Stimulated activated CD8-positive, alpha-beta memory T cell treated with anti-CD3 and anti-CD28 coated beads, Interleukin-12 subunit alpha, Interleukin-12 subunit beta, amount 100 ng/mL, for 24 hours (primary cell): ENCODE measurements at regions not wholly inside any gene's neighbourhood (a gene's known extent, or its start where the extent isn't known, plus 50 kb on each side); places are given as distances from the start of the nearest gene placed in this dataset.

Source experiments
- DNase-seq: peaks from one replicate; pipeline ENCODE4 v3.0.0-alpha.2; 2020; ENCODE audit errors: extremely low read depth

DNA sequence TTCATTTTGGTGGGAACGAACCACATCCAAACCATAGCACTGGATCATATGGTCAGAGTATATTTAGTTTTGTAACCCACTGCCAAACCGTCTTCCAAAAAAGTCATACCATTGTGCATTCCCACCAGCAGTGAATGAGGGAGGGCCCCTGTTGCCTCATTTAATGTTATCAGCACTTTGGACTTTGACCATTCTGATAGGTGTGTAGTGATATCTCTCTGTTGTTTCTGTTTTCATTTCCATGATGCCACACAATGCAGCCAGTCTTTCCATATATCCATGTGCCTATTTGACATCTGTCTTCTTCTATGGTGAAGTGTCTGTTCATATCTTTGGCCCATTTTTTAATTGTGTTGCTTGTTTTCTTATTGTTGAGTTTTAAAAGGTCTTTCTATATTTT lies 105.0 kb upstream of the PPP2R2D start:
- DNase-seq: no peak

GRCh38 chr10:131797626-131798025 lies 103.2 kb upstream of the PPP2R2D start:
- DNase-seq: no peak

DNA sequence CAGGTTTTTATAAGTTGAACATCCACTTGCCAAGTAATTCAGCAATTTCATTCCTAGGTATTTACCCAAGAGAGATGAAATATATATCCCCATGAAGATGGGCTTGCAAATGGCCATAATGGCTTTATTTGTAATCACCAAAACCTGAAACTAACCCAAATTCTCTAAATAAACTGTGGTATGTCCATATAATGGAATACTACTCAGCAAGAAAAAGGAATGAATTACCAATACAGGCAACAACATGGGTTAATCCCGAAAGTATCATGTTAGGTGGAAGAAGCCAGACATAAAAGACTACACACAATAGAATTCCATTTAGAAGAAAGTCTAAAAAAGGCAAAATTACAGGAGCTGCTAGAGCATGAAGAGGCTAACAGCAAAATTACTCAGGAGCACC lies 101.4 kb upstream of the PPP2R2D start:
- DNase-seq: no peak

DNA sequence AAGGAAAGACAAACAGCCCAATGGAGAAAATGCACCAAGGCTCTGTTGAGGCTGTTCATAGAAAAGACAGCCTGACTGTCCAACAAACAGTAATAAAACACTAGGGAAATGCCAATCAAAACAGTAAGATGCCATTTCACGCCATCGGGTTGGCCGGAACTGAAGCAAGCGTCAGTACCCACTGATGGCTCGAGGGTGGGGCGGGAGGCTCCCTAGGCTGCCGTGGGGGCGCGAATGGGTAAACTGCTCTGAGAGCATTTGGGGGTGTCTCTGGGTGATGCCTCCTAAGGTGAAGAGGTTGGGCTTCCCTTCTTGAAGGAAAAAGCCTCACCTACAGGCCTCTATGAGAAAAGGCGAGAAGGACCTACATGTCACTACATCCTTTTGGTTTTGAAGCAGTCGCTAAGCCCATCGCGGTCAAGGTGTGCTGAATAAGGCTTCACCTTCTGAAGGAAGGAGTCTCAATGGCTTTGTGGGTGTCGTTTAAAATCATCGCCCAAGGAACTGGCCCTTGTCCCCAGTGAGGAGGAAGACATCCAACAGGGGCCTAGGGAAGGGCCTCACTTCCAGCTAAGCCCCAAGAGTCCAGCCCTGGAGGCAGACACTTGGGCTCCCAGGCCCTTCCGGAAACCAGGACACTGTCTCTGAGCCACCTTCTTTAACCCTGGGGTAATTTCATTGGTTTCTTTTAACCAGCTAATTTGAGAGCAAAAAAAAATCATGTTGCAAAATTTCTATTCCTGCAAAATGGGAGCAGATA lies 98.5 kb upstream of the PPP2R2D start:
- DNase-seq: no peak

DNA sequence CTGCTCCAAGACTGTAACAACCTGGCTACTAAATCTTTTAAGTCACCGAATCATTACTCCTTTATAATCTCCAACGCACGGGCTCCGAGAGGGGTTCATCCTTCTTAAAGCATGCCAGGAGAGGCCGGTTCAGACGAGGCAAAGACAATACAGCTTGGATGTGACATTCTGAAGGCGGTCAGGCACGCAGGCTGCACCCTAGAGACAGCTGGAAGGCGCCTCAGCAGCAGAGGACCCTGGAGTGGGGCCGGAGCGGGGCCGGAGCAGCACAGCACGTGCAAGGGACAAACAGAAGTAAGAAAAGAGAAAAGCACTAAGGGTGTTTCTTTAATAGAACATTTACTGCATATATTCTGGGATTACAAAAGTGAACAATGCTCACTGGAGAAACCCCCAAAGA lies 97.8 kb upstream of the PPP2R2D start:
- no peak for DNase-seq

- no peak for DNase-seq
Measured at GRCh38 chr10:131803860-131804425, 96.9 kb upstream of the PPP2R2D start.

- no peak for DNase-seq
Measured at GRCh38 chr10:131804551-131805295, 96.1 kb upstream of the PPP2R2D start.

DNA sequence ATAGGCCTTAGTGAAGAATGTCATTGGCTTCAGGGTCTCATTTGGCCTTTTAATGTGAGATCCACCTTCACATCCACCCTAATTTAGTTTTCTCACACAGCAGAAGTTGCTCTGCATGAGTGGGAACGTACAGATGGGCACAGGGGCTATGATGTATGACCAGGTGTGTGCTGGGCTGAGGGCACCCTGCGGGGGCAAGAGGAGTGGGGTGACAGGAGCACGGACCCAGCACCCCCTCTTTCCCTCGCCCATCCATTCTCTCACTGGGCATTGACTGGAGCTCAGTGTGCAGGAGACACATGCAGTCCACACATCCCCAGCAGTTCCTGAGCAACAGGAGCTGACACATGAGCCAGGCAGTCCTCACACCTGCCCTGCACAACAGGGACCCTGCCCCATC lies 95.1 kb upstream of the PPP2R2D start:
- DNase-seq: no peak

- DNase-seq: no peak
Measured at GRCh38 chr10:131806146-131806545, 94.7 kb upstream of the PPP2R2D start.

DNA sequence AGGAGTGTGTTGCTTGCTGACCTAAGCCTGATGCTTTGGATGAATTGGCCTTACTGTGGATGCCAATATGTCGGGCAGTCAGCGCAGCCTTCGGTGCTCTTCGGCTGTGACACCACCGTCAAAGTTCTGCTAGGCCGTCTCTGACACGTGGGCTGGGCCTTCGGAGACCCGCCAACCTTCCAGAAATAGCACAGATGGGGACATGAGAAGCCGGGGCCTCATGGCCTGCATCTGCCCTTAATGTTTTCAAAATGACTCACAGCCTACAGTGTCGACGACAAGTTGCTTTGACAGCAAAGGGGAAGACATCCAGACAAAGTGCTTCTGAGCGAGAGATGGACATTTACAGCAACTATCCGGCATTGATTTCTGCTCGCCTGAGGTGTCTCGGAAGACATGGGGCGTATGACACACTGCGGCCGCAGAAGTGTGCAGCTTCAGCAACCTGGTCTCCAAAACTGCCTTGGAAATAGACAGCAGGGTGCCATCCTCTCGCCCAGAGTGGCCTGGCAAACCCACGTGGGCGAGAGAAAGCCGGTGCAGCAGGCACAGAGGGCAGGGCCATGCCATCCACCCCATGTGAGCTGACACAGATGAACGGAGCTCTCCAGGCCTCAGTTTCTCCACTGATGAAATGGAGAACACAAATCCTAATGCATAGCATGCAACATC lies 94.0 kb upstream of the PPP2R2D start:
- no peak for DNase-seq

GRCh38 chr10:131808370-131808930 lies 92.4 kb upstream of the PPP2R2D start:
- no peak for DNase-seq

GRCh38 chr10:131810036-131810804 lies 90.6 kb upstream of the PPP2R2D start:
- DNase-seq: no peak

DNA sequence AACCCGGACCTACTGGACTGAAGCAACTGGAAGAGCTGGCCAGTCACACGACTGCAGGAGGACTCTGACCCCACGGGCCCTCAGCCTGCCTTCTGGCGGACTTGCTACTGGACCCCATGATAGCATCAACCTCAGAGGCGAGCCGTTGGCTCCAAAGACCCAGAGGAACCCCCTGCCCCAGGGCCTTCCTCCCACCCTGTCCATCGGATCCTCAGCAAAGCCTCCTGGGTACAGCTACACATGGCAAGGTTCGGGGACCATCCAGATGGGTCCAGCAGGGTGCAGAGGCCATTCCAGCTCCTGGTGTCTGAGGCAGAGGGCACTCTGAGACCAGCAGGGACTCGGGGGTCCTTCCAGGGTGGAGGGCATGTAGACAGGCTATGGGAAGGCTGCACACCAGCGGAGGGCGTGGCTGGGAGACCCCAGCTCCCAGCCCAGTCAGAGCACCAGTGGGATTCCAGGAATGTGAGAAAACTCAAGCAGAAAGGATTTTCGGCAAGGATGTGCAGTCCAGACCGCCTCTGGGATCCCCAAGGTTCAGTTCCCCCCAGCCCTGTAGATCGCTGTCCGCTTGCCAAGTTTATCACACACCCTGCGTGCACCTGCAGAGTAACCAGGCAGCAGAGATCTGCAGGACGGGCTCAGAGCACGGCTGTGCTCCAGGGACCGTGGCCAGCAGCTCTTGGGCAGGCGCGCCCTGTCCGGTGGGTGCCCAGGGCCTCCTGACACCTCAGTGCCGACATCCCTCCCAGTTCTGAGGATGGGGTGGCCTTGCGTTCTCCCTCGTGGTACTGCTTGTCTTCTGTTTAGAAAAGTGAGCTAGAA lies 89.8 kb upstream of the PPP2R2D start:
- no peak for DNase-seq

DNA sequence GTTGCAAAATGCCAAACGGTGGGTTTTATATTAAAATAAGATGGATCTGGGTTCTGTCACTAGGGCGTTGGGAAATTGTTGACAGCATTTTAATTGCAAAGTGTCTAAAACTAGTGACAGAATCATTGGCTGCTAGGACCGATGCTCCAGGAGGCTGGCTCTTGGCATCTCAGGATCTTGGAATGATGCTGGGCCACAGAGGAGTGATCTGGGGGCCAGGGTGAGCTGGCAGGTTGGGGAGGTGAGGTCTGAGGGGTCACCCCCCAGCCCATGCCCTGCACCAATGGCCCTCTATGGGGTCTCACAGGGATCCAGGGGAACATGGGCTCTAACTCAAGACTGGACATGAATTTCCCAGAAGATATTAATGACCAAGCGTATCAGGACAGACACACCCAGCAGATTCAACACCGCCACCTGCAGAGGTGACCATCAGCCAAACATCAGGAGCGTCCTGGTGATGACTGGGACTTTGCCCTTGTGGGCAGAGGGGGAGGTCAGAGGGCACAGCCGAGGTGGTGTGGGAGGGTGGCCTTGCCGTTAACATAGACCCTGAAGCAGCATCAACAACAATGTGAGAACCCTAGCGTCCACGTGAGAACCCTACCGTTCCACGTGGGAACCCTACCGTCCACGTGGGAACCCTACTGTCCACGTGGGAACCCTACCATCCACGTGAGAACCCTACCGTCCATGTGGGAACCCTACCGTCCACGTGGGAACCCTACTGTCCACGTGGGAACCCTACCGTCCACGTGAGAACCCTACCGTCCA lies 89.0 kb upstream of the PPP2R2D start:
- no peak for DNase-seq

GRCh38 chr10:131812736-131813604 lies 87.8 kb upstream of the PPP2R2D start:
- no peak for DNase-seq

GRCh38 chr10:131814567-131815265 lies 86.1 kb upstream of the PPP2R2D start:
- no peak for DNase-seq

GRCh38 chr10:131815266-131816156 lies 85.3 kb upstream of the PPP2R2D start:
- no peak for DNase-seq
